Parathyroid adenoma (tissue), 2 donors: ENCODE measurements at regions not wholly inside any gene's neighbourhood (a gene's known extent, or its start where the extent isn't known, plus 50 kb on each side); places are given as distances from the start of the nearest gene placed in this dataset.

ENCODE experiments used
- H2AFZ ChIP-seq: fragments of 300-600 bp; sonication (generic); one replicate; pipeline ENCODE4 v1.7.0; 2017; ENCODE audit warnings: antibody characterized with exemption, mild to moderate bottlenecking
- H3K27ac ChIP-seq: fragments of 300-600 bp; sonication (generic); one replicate; pipeline ENCODE4 v1.7.0; 2017
- H3K27me3 ChIP-seq: fragments of 300-600 bp; sonication (generic); one replicate; pipeline ENCODE4 v1.7.0; 2017; ENCODE audit warnings: low read length; ENCODE audit not compliant: control insufficient read depth, insufficient read depth
- H3K36me3 ChIP-seq: fragments of 300-600 bp; sonication (generic); one replicate; pipeline ENCODE4 v1.7.0; 2017; ENCODE audit warnings: low read length; ENCODE audit not compliant: control insufficient read depth, insufficient read depth
- H3K4me1 ChIP-seq: fragments of 300-600 bp; sonication (generic); one replicate; pipeline ENCODE4 v1.7.0; 2017; ENCODE audit warnings: control low read depth
- H3K4me2 ChIP-seq: fragments of 300-600 bp; sonication (generic); one replicate; pipeline ENCODE4 v1.7.0; 2017; ENCODE audit warnings: low read length
- H3K4me3 ChIP-seq: fragments of 300-600 bp; sonication (generic); one replicate; pipeline ENCODE4 v1.7.0; 2017; ENCODE audit warnings: low read depth, low read length
- H3K79me2 ChIP-seq: fragments of 300-600 bp; sonication (generic); one replicate; pipeline ENCODE4 v1.7.0; 2017; ENCODE audit warnings: control low read depth
- H3K9ac ChIP-seq: fragments of 300-600 bp; sonication (generic); one replicate; pipeline ENCODE4 v1.7.0; 2017; ENCODE audit warnings: mild to moderate bottlenecking
- H3K9me3 ChIP-seq: fragments of 300-600 bp; sonication (generic); one replicate; pipeline ENCODE4 v1.7.0; 2017; ENCODE audit warnings: low read length; ENCODE audit not compliant: control insufficient read depth
- CTCF ChIP-seq: fragments of 300-600 bp; sonication (generic); IDR thresholded peaks from one replicate; pipeline ENCODE4 v1.7.0; 2017; ENCODE audit warnings: antibody characterized with exemption, mild to moderate bottlenecking
- donor health status: primary hyperparathyroidism.

GRCh38 chr7:47696152-47696710, 114.3 kb upstream of the TNS3 start:
- no peak for TF ChIP-seq CTCF
- Histone ChIP-seq H3K4me1 (no peaks in the 10 kb centered on the region), H3K9me3 (no peaks in the 10 kb centered on the region), H2AFZ (no peak overlapping the region), H3K36me3 (no peaks in the 10 kb centered on the region), H3K4me2 (no peak overlapping the region), H3K9ac (no peak overlapping the region), H3K27me3 (no peaks in the 10 kb centered on the region), H3K27ac (no peak overlapping the region), H3K4me3 (no peak overlapping the region), H3K79me2 (no peaks in the 10 kb centered on the region)

- Histone ChIP-seq H3K9ac (no peak overlapping the region), H3K9me3 (no peaks in the 10 kb centered on the region), H3K4me1 (no peaks in the 10 kb centered on the region), H3K79me2 (no peaks in the 10 kb centered on the region), H3K4me2 (no peak overlapping the region), H3K27me3 (no peaks in the 10 kb centered on the region), H2AFZ (peak overlapping the region; percentile 1), H3K4me3 (no peak overlapping the region), H3K36me3 (no peaks in the 10 kb centered on the region), H3K27ac (no peak overlapping the region)
- TF ChIP-seq CTCF = no peak
Measured at GRCh38 chr7:47693216-47693615, 111.3 kb upstream of the TNS3 start.

- no peak overlapping the region for H3K9ac ChIP-seq
- H3K9me3 ChIP-seq = no peaks in the 10 kb centered on the region
- no peaks in the 10 kb centered on the region for H3K79me2 ChIP-seq
- no peak overlapping the region for H3K27ac ChIP-seq
- no peak overlapping the region for H2AFZ ChIP-seq
- H3K4me3 ChIP-seq = no peak overlapping the region
- no peaks in the 10 kb centered on the region for H3K27me3 ChIP-seq
- H3K4me2 ChIP-seq = no peak overlapping the region
- no peaks in the 10 kb centered on the region for H3K36me3 ChIP-seq
- H3K4me1 ChIP-seq = no peaks in the 10 kb centered on the region
- no peak for TF ChIP-seq CTCF
Measured at GRCh38 chr7:47691988-47692387, 110.1 kb upstream of the TNS3 start.

- no peak for TF ChIP-seq CTCF
- H3K9ac ChIP-seq = no peak overlapping the region
- H2AFZ ChIP-seq = no peak overlapping the region
- H3K4me3 ChIP-seq = no peak overlapping the region
- H3K36me3 ChIP-seq = no peaks in the 10 kb centered on the region
- H3K27me3 ChIP-seq = no peaks in the 10 kb centered on the region
- H3K79me2 ChIP-seq = no peaks in the 10 kb centered on the region
- no peak overlapping the region for H3K27ac ChIP-seq
- H3K9me3 ChIP-seq = no peaks in the 10 kb centered on the region
- no peak overlapping the region for H3K4me2 ChIP-seq
- no peaks in the 10 kb centered on the region for H3K4me1 ChIP-seq
Measured at GRCh38 chr7:47690902-47691558, 109.1 kb upstream of the TNS3 start.

GRCh38 chr7:47689558-47689957, 107.6 kb upstream of the TNS3 start:
- H3K79me2 ChIP-seq = no peaks in the 10 kb centered on the region
- no peak overlapping the region for H3K9ac ChIP-seq
- no peak overlapping the region for H3K27ac ChIP-seq
- H2AFZ ChIP-seq = no peak overlapping the region
- H3K4me3 ChIP-seq = no peak overlapping the region
- no peaks in the 10 kb centered on the region for H3K27me3 ChIP-seq
- H3K36me3 ChIP-seq = no peaks in the 10 kb centered on the region
- H3K9me3 ChIP-seq = no peaks in the 10 kb centered on the region
- H3K4me2 ChIP-seq = no peak overlapping the region
- no peak for TF ChIP-seq CTCF
- peaks cover 4% of the 10 kb centered on the region for H3K4me1 ChIP-seq
